Left ventricle myocardium inferior (tissue), 1 donor: ENCODE measurements at regions not wholly inside any gene's neighbourhood (a gene's known extent, or its start where the extent isn't known, plus 50 kb on each side); places are given as distances from the start of the nearest gene placed in this dataset.
A peak's percentile ranks its signal among the peaks of the same experiment; 100 is the strongest.

ENCODE experiments used
- DNase-seq: peaks from one replicate; pipeline ENCODE4 v3.0.0-alpha.2; 2020
- H3K27ac ChIP-seq: fragments of 200-600 bp; replicated peaks from 2 replicates; pipeline ENCODE4 v1.8.0; 2021
- H3K27me3 ChIP-seq: fragments of 200-600 bp; 2 replicates; pipeline ENCODE4 v1.8.0; 2021; ENCODE audit warnings: low read depth
- H3K36me3 ChIP-seq: fragments of 200-600 bp; 2 replicates; pipeline ENCODE4 v1.8.0; 2021
- H3K4me1 ChIP-seq: fragments of 200-600 bp; 2 replicates; pipeline ENCODE4 v1.8.0; 2021
- H3K4me3 ChIP-seq: fragments of 200-600 bp; 2 replicates; pipeline ENCODE4 v1.8.0; 2021; ENCODE audit warnings: mild to moderate bottlenecking, moderate library complexity
- H3K9me3 ChIP-seq: fragments of 200-600 bp; replicated peaks from 2 replicates; pipeline ENCODE4 v1.8.0; 2021
- CTCF ChIP-seq: fragments of 200-600 bp; IDR thresholded peaks from 2 replicates; pipeline ENCODE4 v1.8.0; 2021; ENCODE audit warnings: antibody characterized with exemption, mild to moderate bottlenecking, borderline replicate concordance
- intact Hi-C: fragments of 100-400 bp; cut with micrococcal nuclease; formaldehyde crosslinking; loops from one replicate; pipeline ENCODE4 v1.11.0; 2022
- donor health status: DM: no; HTN: yes; CAD: no; lungs with severe emphysema.

- intact Hi-C loops, result no loop called here
- peak overlapping the region; percentile 49 for H3K27ac ChIP-seq
- peaks cover 7% of the 10 kb centered on the region for H3K9me3 ChIP-seq
- TF ChIP-seq CTCF, result no peak
- peak overlapping the region; percentile 75 for H3K4me3 ChIP-seq
- peaks cover 38% of the 10 kb centered on the region for H3K27me3 ChIP-seq
- H3K36me3 ChIP-seq, result peaks cover 4% of the 10 kb centered on the region
- no peak for DNase-seq
- peaks cover 33% of the 10 kb centered on the region for H3K4me1 ChIP-seq
These were observed 106.7 kb downstream of the LEPR start for GRCh38 chr1:65527190-65527589.

- Histone ChIP-seq H3K36me3 (peaks cover 4% of the 10 kb centered on the region), H3K4me1 (peaks cover 33% of the 10 kb centered on the region), H3K4me3 (peak overlapping the region; percentile 75), H3K27ac (peak overlapping the region; percentile 49), H3K9me3 (peaks cover 15% of the 10 kb centered on the region), H3K27me3 (peaks cover 38% of the 10 kb centered on the region)
- DNase-seq, result no peak
- peak; percentile 28 for TF ChIP-seq CTCF
- intact Hi-C loops, result no loop called here
These were observed 107.4 kb downstream of the LEPR start for GRCh38 chr1:65527707-65528503.

GRCh38 chr1:65531972-65532570 is 111.6 kb downstream of the LEPR start:
- intact Hi-C loops, result no loop called here

GRCh38 chr1:65535981-65536380 is 115.5 kb downstream of the LEPR start:
- Histone ChIP-seq H3K4me1 (peaks cover 13% of the 10 kb centered on the region), H3K9me3 (peaks cover 30% of the 10 kb centered on the region), H3K27ac (no peak overlapping the region), H3K36me3 (peaks cover 4% of the 10 kb centered on the region), H3K27me3 (no peaks in the 10 kb centered on the region), H3K4me3 (no peak overlapping the region)
- TF ChIP-seq CTCF, result no peak
- intact Hi-C loops, result no loop called here
- no peak for DNase-seq

More at GRCh38 chr1:65531972-65532570, 111.6 kb downstream of the LEPR start:
- H3K4me3 ChIP-seq, result no peak overlapping the region
- no peak for DNase-seq
- no peak for TF ChIP-seq CTCF
- no peak overlapping the region for H3K27ac ChIP-seq
- peaks cover 30% of the 10 kb centered on the region for H3K9me3 ChIP-seq
- no peaks in the 10 kb centered on the region for H3K27me3 ChIP-seq
- peaks cover 4% of the 10 kb centered on the region for H3K36me3 ChIP-seq
- peaks cover 9% of the 10 kb centered on the region for H3K4me1 ChIP-seq

- intact Hi-C loops, result no loop called here
- H3K36me3 ChIP-seq, result no peaks in the 10 kb centered on the region
- H3K4me1 ChIP-seq, result peaks cover 13% of the 10 kb centered on the region
- no peak for DNase-seq
- no peaks in the 10 kb centered on the region for H3K27me3 ChIP-seq
- peaks cover 17% of the 10 kb centered on the region for H3K9me3 ChIP-seq
- H3K4me3 ChIP-seq, result no peak overlapping the region
- no peak overlapping the region for H3K27ac ChIP-seq
- no peak for TF ChIP-seq CTCF
These were observed 117.6 kb downstream of the LEPR start for GRCh38 chr1:65538086-65538485.
